NCI-H1105 treated with DMSO at 0.1 percent for 48 hours (cell line): ENCODE measurements at regions not wholly inside any gene's neighbourhood (a gene's known extent, or its start where the extent isn't known, plus 50 kb on each side); places are given as distances from the start of the nearest gene placed in this dataset.

Experiments used
- DNase-seq: peaks from one replicate; lab custom pipeline; 2025; lab: John Stamatoyannopoulos, UW

- no peak for DNase-seq
These were observed 148.9 kb downstream of the MAFB start for GRCh38 chr20:40540166-40540565.

GRCh38 chr20:40538131-40538530, 150.9 kb downstream of the MAFB start:
- no peak for DNase-seq

GRCh38 chr20:40536808-40537207, 152.2 kb downstream of the MAFB start:
- no peak for DNase-seq

GRCh38 chr20:40535816-40536215, 153.2 kb downstream of the MAFB start:
- DNase-seq: no peak

GRCh38 chr20:40532103-40532502, 156.9 kb downstream of the MAFB start:
- no peak for DNase-seq

- DNase-seq: no peak
These were observed 163.7 kb downstream of the MAFB start for GRCh38 chr20:40525351-40525750.

GRCh38 chr20:40524071-40524470, 165.0 kb downstream of the MAFB start:
- no peak for DNase-seq

GRCh38 chr20:40522405-40522804, 166.6 kb downstream of the MAFB start:
- no peak for DNase-seq

- no peak for DNase-seq
These were observed 167.1 kb downstream of the MAFB start for GRCh38 chr20:40521962-40522361.

GRCh38 chr20:40519918-40520317, 169.1 kb downstream of the MAFB start:
- no peak for DNase-seq

GRCh38 chr20:40512994-40513393, 176.0 kb downstream of the MAFB start:
- DNase-seq: no peak

- no peak for DNase-seq
These were observed 176.4 kb downstream of the MAFB start for GRCh38 chr20:40512591-40512990.

GRCh38 chr20:40511478-40511877, 177.6 kb downstream of the MAFB start:
- DNase-seq: no peak

- DNase-seq: no peak
These were observed 178.4 kb downstream of the MAFB start for GRCh38 chr20:40510622-40511021.

- no peak for DNase-seq
These were observed 180.2 kb downstream of the MAFB start for GRCh38 chr20:40508821-40509220.

- no peak for DNase-seq
These were observed 182.5 kb downstream of the MAFB start for GRCh38 chr20:40506537-40506939.

GRCh38 chr20:40503119-40503518, 185.9 kb downstream of the MAFB start:
- DNase-seq: no peak

GRCh38 chr20:40502576-40502975, 186.5 kb downstream of the MAFB start:
- no peak for DNase-seq

GRCh38 chr20:40499391-40499790, 189.6 kb downstream of the MAFB start:
- no peak for DNase-seq

- no peak for DNase-seq
These were observed 190.9 kb downstream of the MAFB start for GRCh38 chr20:40497899-40498691.

- DNase-seq: no peak
These were observed 193.1 kb downstream of the MAFB start for GRCh38 chr20:40495956-40496355.

- DNase-seq: no peak
These were observed 194.8 kb downstream of the MAFB start for GRCh38 chr20:40494248-40494647.

- no peak for DNase-seq
These were observed 195.5 kb downstream of the MAFB start for GRCh38 chr20:40493549-40493948.

GRCh38 chr20:40493071-40493470, 196.0 kb downstream of the MAFB start:
- peak; percentile 52 for DNase-seq
